Stimulated activated CD8-positive, alpha-beta memory T cell treated with anti-CD3 and anti-CD28 coated beads, Interleukin-7, amount 100 ng/mL, for 4 hours (primary cell): ENCODE measurements at regions not wholly inside any gene's neighbourhood (a gene's known extent, or its start where the extent isn't known, plus 50 kb on each side); places are given as distances from the start of the nearest gene placed in this dataset.
"Not testable (repeated sequence)": the region's sequence is repeated elsewhere in the genome, so short reads cannot be mapped to it uniquely, and the experiment has no call there.

Source experiments
- DNase-seq, 2 donors: peaks; one replicate each; pipeline ENCODE4 v3.0.0-alpha.2; 2020; ENCODE audit warnings: low read depth in 2 of 2

- DNase-seq: no peak
Measured at GRCh38 chr9:31304576-31304975, 1079.9 kb upstream of the ACO1 start.

GRCh38 chr9:31314241-31314640 lies 1070.2 kb upstream of the ACO1 start:
- no peak for DNase-seq

- no peak for DNase-seq
Measured at GRCh38 chr9:31320494-31320893, 1063.9 kb upstream of the ACO1 start.

GRCh38 chr9:31321256-31321655 lies 1063.2 kb upstream of the ACO1 start:
- no peak for DNase-seq

GRCh38 chr9:31321686-31322085 lies 1062.8 kb upstream of the ACO1 start:
- DNase-seq: no peak

GRCh38 chr9:31323726-31324444 lies 1060.6 kb upstream of the ACO1 start:
- DNase-seq: no peak

- DNase-seq: no peak
Measured at GRCh38 chr9:31325778-31326177, 1058.7 kb upstream of the ACO1 start.

GRCh38 chr9:31326883-31327282 lies 1057.6 kb upstream of the ACO1 start:
- not testable (repeated sequence) for DNase-seq

- DNase-seq: no peak
Measured at GRCh38 chr9:31334837-31335528, 1049.5 kb upstream of the ACO1 start.

- DNase-seq: no peak
Measured at GRCh38 chr9:31335529-31336234, 1048.8 kb upstream of the ACO1 start.

GRCh38 chr9:31336386-31336785 lies 1048.1 kb upstream of the ACO1 start:
- DNase-seq: no peak

GRCh38 chr9:31336841-31337240 lies 1047.6 kb upstream of the ACO1 start:
- no peak for DNase-seq

GRCh38 chr9:31347082-31347617 lies 1037.3 kb upstream of the ACO1 start:
- DNase-seq: no peak

- no peak for DNase-seq
Measured at GRCh38 chr9:31355159-31355882, 1029.1 kb upstream of the ACO1 start.

GRCh38 chr9:31355965-31356364 lies 1028.5 kb upstream of the ACO1 start:
- DNase-seq: no peak

- DNase-seq: no peak
Measured at GRCh38 chr9:31359071-31359470, 1025.4 kb upstream of the ACO1 start.

GRCh38 chr9:31364171-31364570 lies 1020.3 kb upstream of the ACO1 start:
- DNase-seq: no peak

GRCh38 chr9:31372799-31373587 lies 1011.5 kb upstream of the ACO1 start:
- no peak for DNase-seq

- DNase-seq: no peak
Measured at GRCh38 chr9:31377358-31377757, 1007.1 kb upstream of the ACO1 start.

- DNase-seq: no peak
Measured at GRCh38 chr9:31388660-31389059, 995.8 kb upstream of the ACO1 start.

GRCh38 chr9:31389075-31389474 lies 995.4 kb upstream of the ACO1 start:
- no peak for DNase-seq
